ENCODE measurements at regions not wholly inside any gene's neighbourhood (a gene's known extent, or its start where the extent isn't known, plus 50 kb on each side); places are given as distances from the start of the nearest gene placed in this dataset.

DNA sequence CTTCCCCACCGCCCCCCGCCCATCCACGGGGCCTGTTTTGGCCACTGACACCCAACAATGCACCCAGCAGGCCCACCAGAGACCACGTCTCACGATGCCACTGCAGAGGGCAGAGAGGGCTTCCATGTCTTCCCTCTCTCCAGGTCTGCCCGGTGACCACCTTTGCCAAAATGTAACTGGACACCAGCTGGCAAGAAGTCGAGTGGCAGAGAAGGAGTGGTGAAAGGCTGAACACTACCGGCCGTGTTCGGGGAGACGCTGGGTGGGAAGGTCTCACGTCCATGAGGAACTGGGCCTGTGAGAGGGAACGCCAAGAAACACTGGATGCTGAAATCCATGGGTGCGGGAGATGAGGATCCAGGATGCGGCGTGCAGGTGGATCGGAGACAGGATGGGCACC, 308.2 kb downstream of the ADGRD1 start:
- H2BK15ac ChIP-seq (ENCODE audit: low read length): no peak overlapping the region
- H3K56ac ChIP-seq (replicated peaks; ENCODE audit: insufficient read length, low read depth, low read length): no peak overlapping the region
- H3K4me1 ChIP-seq (replicated peaks in 1 of 4; ENCODE audit: control insufficient read depth in 3 of 4, insufficient read depth in 4 of 4, low read length in 3 of 4): peaks cover 0 to 4% (median 0%) of the 10 kb centered on the region in 4 experiments; a peak in 2 of 7 replicates
- no peak overlapping the region for H3K18ac ChIP-seq (ENCODE audit: extremely low read depth, low read length)
- no peak overlapping the region for H4K5ac ChIP-seq (ENCODE audit: insufficient read length, low read depth, low read length)
- H3K4me2 ChIP-seq (ENCODE audit: insufficient read depth in 1 of 2, low read depth in 2 of 2, low read length in 2 of 2): no peak overlapping the region
- H2AFZ ChIP-seq (ENCODE audit: low read length): no peak overlapping the region
- no peaks in the 10 kb centered on the region for H3K9me3 ChIP-seq (ENCODE audit: insufficient read depth in 2 of 2, low read depth in 1 of 2, low read length in 1 of 2)
- 94% methylated on average over 16 of the region's 17 CpGs; no CpG with 5 or more reads in 1 of the 2 experiments for WGBS, 2 experiments (ENCODE audit: extremely low coverage in 1 of 2, insufficient coverage in 1 of 2, insufficient read length in 1 of 2, insufficient replicate concordance in 2 of 2, low coverage in 1 of 2, low lambda C conversion rate in 2 of 2, missing lambda C conversion rate in 1 of 2)
- no peak overlapping the region for H3K14ac ChIP-seq (ENCODE audit: insufficient read length)
- no peak overlapping the region for H3K4ac ChIP-seq (replicated peaks; ENCODE audit: insufficient read length, low read depth, low read length)
- H3K79me1 ChIP-seq (ENCODE audit: low read depth, low read length): no peaks in the 10 kb centered on the region
- no peak for FAIRE-seq
- H3K79me2 ChIP-seq (ENCODE audit: control insufficient read depth in 1 of 2, insufficient read depth in 2 of 2, low read length in 2 of 2): no peaks in the 10 kb centered on the region
- H2BK5ac ChIP-seq (ENCODE audit: low read depth, low read length): no peak overlapping the region; the same call in 1 of the 2 replicates
- no peaks in the 10 kb centered on the region; the same call in 1 of the 2 replicates for H3K23me2 ChIP-seq (ENCODE audit: low read depth, low read length)
- no peak for DNase-seq (ENCODE audit: low read depth in 1 of 2, low spot score in 2 of 2)
- H4K8ac ChIP-seq (ENCODE audit: extremely low read depth, insufficient read depth, low read length): no peak overlapping the region; the same call in 1 of the 2 replicates
- no peak overlapping the region for H3K4me3 ChIP-seq (ENCODE audit: extremely low read depth in 1 of 4, insufficient read depth in 2 of 4, low read depth in 3 of 4, low read length in 4 of 4)
- ChIA-PET POLR2A (ENCODE audit: partially characterized antibody) (no interaction called here), CTCF (ENCODE audit: partially characterized antibody) (no interaction called here)
- no peaks in the 10 kb centered on the region for H4K20me1 ChIP-seq (replicated peaks in 1 of 2; ENCODE audit: control insufficient read depth in 1 of 2, insufficient read depth in 2 of 2, low read length in 2 of 2)
- no peak overlapping the region for H2BK120ac ChIP-seq (replicated peaks; ENCODE audit: low read depth, low read length)
- no peaks in the 10 kb centered on the region for H3K36me3 ChIP-seq (ENCODE audit: control insufficient read depth in 2 of 4, insufficient read depth in 4 of 4, low read length in 3 of 4)
- no peak overlapping the region for H4K91ac ChIP-seq (replicated peaks; ENCODE audit: insufficient read length, low read length)
- no peak overlapping the region for H3K27ac ChIP-seq (ENCODE audit: low read depth, low read length)
- no peak overlapping the region for H2BK20ac ChIP-seq (ENCODE audit: low read length)
- no peak overlapping the region for H2AK5ac ChIP-seq (ENCODE audit: low read depth, low read length)
- no peak overlapping the region for H2BK12ac ChIP-seq (ENCODE audit: low read depth, low read length)
- peak overlapping the region in 1 of 4 experiments; percentile 18; a peak in 1 of 7 replicates for H3K9ac ChIP-seq (replicated peaks in 1 of 4; ENCODE audit: extremely low read depth in 1 of 4, low read depth in 3 of 4, low read length in 3 of 4)
- H3K27me3 ChIP-seq (replicated peaks in 1 of 4; ENCODE audit: control insufficient read depth in 3 of 4, extremely low read depth in 1 of 4, insufficient read depth in 3 of 4, low read length in 3 of 4): 0 out of 7 replicates have a peak, but pooled peaks cover 0 to 2% (median 0%) of the 10 kb centered on the region in 4 experiments
- no peak overlapping the region for H3K23ac ChIP-seq (ENCODE audit: insufficient read length)
- TF ChIP-seq RNF2 (IDR thresholded peaks at IDR 0.05; ENCODE audit: borderline replicate concordance, low read depth, low read length, missing control alignments, poor library complexity, severe bottlenecking): no peak
- TF ChIP-seq BCL11A (IDR thresholded peaks at IDR 0.05; ENCODE audit: low read depth in 2 of 2, low read length in 2 of 2): no peak
- no peak for TF ChIP-seq SIRT6 (IDR thresholded peaks at IDR 0.05; ENCODE audit: low read length)
- TF ChIP-seq, protein P1, sequence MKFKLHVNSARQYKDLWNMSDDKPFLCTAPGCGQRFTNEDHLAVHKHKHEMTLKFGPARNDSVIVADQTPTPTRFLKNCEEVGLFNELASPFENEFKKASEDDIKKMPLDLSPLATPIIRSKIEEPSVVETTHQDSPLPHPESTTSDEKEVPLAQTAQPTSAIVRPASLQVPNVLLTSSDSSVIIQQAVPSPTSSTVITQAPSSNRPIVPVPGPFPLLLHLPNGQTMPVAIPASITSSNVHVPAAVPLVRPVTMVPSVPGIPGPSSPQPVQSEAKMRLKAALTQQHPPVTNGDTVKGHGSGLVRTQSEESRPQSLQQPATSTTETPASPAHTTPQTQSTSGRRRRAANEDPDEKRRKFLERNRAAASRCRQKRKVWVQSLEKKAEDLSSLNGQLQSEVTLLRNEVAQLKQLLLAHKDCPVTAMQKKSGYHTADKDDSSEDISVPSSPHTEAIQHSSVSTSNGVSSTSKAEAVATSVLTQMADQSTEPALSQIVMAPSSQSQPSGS (IDR thresholded peaks at IDR 0.05; ENCODE audit: low read length): no peak
- no peak for TF ChIP-seq SP2 (IDR thresholded peaks at IDR 0.05; ENCODE audit: low read length)
- TF ChIP-seq NANOG (IDR thresholded peaks at IDR 0.05; ENCODE audit: insufficient read depth, low read depth, low read length, poor library complexity, severe bottlenecking): no peak

Data from H1 (cell line).